ENCODE measurements at regions not wholly inside any gene's neighbourhood (a gene's known extent, or its start where the extent isn't known, plus 50 kb on each side); places are given as distances from the start of the nearest gene placed in this dataset.

DNA sequence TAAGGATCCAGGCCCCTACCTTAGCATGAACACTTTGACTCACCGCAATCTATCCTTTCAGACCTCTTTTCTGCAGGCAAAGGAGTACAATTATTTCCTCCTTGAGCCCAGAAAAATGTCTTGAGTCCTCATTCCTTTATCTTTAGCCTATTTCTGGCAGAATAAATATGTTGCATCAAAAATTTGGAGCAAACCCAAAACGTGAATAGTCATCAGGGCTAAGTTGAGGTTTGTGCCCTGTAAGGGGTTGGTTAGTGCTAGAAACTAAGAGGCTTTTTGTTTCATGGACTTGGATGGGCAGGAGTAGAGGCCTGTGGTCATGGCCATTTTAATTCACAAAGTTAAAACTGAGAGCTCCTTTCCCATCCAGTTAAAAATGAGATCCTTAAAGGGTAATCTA lies 460.3 kb downstream of the GBA3 start:
- TF ChIP-seq CTCF (conservative IDR thresholded peaks at IDR 0.05 in 1 of 2, IDR thresholded peaks at IDR 0.05 in 1 of 2; ENCODE audit: low read depth in 1 of 2, low read length in 2 of 2) (no peak), EZH2 (IDR thresholded peaks at IDR 0.05; ENCODE audit: low read length, missing control alignments) (no peak)

All from fibroblast of lung (primary cell).